GM19035 (cell line): ENCODE measurements at regions not wholly inside any gene's neighbourhood (a gene's known extent, or its start where the extent isn't known, plus 50 kb on each side); places are given as distances from the start of the nearest gene placed in this dataset.

Source experiments
- ATAC-seq: cut with Tn5 transposase; IDR thresholded peaks from one replicate; pipeline ENCODE4 v1.9.1; 2021; ENCODE audit not compliant: unreplicated experiment

DNA sequence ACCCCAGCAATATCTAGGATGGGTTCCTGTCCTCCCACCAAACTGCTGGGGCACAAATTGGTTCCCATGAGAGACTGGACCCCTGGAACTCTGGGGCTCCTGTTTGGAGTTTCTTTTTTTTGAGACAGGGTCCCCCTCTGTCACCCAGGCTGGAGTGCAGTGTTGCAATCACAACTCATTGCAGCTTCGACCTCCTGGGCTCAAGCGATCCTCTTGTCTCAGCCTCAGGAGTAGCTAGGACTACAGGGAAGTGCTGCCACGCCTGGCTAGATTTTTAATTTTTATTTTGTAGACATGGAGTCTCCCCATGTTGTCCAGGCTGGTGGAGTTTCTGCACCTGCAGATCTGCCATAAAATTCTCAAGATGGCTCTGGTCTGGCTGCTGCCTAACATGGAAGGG lies 56.3 kb upstream of the BRD7 start:
- ATAC-seq, result no peak

DNA sequence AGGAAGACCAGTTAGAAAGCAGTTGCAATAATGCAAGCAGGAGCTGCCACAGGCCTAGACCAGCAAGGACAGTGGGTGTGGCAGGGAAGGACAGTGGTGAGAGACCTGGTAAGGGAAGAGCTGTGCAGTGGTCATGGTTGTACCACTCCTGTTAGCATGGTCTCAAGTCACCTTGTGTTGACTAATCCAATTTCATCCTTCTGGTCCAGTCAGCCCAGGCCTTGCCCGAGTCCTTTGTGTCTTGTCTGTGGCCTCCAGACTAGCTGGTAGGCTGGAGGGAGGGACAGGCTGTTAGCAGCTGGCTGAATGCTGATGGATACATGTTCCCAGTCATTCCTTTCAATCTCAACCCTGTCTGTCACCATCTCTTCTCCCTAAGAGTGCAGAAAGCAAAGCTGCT lies 54.1 kb upstream of the BRD7 start:
- no peak for ATAC-seq

DNA sequence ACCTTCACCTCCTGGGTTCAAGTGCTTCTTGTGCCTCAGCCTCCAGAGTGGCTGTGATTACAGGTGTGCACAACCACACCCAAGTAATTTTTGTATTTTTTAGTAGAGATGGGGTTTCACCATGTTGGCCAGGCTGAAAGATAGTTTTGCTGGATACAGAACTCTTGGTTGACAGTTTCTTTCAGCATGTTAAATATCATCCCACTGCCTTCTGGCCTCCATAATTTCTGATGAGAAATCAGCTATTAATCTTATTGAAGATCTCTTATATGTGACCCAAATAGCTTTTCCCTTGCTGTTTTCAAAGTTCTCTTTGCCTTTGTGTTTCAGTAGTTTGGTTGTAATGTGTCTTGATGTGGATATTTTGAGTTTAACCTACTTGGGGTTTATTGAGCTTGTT lies 50.3 kb upstream of the BRD7 start:
- no peak for ATAC-seq
